Activated CD8-positive, alpha-beta memory T cell treated with anti-CD3 and anti-CD28 coated beads for 1 hour (primary cell): ENCODE measurements at regions not wholly inside any gene's neighbourhood (a gene's known extent, or its start where the extent isn't known, plus 50 kb on each side); places are given as distances from the start of the nearest gene placed in this dataset.
"Not testable (repeated sequence)": the region's sequence is repeated elsewhere in the genome, so short reads cannot be mapped to it uniquely, and the experiment has no call there.

Source experiments
- DNase-seq, 2 donors: peaks; one replicate each; pipeline ENCODE4 v3.0.0-alpha.2; 2020; ENCODE audit warnings: low read depth in 1 of 2; ENCODE audit errors: extremely low read depth in 1 of 2

DNA sequence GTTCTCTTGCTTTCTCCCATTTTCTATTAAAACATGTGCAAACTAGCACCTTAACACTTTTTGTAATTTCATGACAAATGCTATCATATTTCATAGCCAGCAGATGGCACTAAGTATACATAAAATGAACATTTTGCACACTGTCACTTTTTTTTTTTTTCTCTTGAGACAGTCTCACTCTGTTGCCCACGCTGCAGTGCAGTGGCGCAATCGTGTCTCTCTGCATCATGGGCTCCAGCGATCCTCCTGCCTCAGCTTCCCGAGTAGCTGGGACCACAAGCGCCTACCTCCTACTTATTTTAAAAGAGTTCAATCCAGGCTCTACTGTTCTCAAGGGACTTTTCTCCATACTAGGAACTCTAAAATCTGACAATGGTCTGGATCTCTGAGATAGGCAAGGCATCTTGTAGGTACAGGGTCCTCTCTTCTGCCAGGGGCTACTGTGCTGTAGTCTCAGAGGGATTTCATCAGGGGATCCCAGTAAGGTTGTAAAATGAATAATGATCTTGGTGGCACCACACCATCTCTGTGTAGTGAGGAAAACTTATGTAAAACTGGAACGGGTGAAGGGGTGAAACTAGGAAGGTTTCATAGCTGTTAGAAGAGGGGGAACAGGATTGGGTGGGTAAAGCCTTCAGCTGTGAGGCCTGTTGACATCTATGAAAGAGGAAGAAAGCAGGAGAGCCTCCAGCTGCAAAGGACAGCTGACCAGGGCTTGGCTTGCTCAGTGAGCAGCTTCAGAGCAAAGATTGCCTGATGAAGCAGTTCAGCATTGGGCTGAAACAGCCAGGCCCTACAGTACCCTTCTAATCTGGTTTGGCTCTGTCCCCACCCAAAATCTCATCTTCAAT lies 196.9 kb downstream of the AVL9 start:
- not testable (repeated sequence) for DNase-seq

DNA sequence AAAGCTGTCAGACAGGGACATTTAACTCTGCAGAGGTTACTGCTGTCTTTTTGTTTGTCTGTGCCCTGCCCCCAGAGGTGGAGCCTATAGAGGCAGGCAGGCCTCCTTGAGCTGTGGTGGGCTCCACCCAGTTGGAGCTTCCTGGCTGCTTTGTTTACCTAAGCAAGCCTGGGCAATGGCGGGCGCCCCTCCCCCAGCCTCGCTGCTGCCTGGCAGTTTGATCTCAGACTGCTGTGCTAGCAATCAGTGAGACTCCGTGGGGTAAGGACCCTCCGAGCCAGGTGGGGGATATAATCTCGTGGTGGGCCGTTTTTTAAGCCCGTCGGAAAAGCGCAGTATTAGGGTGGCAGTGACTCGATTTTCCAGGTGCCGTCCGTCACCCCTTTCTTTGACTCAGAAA lies 192.8 kb downstream of the AVL9 start:
- DNase-seq = not testable (repeated sequence)

DNA sequence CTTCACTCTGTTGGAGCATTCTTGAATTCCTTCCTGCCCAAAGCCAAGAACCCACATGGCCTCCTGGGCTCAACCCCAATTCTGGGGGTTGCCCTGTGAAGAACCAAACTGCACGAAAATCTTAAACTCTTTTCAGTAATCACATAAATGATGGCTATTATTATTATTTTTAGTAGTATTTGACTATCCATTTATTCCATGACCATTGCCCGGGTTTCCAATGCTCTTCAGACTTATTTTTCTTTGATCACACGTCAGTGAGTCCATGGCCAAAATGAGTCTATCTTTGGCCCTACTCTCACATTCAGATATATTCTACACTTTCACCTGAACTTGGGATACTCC lies 185.9 kb downstream of the AVL9 start:
- no peak for DNase-seq

DNA sequence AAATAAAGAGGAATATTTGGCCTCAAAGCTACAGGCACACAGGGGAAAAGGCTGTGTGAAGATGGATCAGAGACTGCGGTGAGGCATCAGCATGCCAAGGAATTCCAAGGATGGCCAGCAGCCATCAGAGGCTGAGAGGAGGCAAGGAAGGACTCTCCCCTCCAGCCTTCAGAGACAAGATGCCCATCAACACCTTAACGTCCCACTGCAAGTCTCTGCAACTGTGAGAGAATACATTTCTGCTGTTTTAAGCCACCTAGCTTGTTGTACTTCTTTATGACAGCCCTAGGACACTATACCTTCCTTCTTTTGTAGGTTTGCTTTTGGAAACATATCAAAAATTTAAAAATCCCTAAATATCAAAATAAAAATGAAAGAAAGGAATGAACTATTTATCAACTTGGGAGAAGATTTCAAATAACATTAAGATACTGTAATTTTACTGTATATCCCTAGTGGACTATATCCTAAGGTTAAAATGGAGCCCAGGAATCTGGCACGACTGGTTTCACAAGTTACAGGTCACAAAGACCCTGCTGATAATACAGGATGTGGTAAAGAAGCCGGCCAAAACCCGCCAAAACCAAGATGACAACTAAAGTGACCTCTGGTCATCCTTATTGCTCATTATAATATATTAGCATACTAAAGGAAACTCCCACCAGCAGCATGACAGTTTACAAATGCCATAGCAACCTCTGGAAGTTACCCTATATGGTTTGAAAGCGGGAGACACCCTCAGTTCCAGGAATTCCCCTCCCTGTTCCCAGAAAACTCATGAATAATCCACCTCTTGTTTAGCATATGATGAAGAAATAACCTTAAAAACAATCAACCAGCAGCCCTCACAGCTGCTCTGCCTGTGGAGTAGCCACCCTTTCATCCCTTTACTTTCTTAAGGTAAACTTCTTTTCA lies 185.2 kb downstream of the AVL9 start:
- DNase-seq = no peak

DNA sequence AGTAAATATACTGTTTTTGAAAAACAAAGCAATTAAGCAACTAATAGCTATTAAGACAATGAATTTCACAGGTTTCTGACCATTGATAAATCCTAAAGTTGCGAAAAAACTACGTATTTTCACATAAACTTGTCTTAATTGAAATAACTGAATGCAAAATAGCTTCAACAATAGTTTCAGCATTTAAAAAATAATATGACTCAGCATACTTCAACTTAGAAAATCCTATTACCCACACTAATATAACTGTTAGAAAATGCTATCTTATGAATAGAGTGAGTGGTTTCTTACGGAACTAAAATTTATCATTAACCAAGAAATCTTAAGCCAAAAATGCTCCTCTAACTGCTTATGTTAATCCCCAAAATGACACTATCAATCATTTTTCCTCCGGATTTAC lies 183.9 kb downstream of the AVL9 start:
- no peak for DNase-seq

DNA sequence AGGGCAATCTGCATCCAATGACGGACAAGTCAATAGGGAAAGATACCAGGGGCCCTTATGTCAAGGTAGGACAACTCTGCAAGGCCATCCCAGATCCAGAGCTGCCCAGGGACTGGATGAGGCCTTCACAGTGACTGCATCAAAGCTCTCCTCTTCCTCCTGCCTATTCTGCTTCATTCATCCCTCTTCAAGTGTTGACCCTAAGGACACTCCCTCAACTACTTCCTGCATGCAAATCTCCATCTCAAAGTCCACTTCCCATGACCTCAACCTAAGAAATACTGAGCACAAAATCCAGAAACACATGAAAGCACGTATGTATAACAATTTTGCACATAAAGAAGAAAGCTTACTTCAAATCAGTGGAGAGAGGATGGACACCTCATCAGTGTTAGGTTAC lies 182.3 kb downstream of the AVL9 start:
- DNase-seq = no peak

DNA sequence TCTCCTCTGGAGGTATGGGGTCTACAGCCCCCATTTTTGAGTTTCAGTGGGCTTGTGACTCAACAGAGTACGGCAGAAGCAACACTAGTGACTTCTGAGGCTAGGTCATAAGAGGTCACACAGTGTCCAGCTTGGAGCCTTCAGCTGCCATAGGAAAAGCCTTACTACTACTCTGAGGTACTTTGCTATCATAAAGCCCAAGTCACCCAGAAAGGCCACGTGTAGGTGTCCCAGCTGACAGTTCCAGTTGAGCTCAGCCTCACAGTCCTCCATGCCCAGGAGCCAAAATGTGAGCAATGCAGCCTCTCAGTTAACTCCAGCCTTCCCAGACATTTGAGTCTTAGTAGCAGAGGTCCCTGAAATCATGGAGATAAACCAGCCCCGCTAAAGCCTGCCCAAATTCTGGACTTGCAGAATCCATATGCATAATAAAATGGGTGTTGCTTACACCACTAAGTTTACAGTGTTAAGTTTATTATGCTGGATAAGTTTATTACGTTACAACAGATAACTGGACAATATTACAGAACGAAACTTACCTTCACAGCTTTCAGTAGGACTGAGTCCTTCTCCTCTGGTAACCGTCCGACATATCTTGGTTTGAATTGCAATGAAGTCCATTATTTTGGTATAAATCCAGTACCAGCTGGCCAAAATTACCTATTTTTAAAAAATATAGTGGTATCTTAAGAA lies 181.1 kb downstream of the AVL9 start:
- no peak for DNase-seq

DNA sequence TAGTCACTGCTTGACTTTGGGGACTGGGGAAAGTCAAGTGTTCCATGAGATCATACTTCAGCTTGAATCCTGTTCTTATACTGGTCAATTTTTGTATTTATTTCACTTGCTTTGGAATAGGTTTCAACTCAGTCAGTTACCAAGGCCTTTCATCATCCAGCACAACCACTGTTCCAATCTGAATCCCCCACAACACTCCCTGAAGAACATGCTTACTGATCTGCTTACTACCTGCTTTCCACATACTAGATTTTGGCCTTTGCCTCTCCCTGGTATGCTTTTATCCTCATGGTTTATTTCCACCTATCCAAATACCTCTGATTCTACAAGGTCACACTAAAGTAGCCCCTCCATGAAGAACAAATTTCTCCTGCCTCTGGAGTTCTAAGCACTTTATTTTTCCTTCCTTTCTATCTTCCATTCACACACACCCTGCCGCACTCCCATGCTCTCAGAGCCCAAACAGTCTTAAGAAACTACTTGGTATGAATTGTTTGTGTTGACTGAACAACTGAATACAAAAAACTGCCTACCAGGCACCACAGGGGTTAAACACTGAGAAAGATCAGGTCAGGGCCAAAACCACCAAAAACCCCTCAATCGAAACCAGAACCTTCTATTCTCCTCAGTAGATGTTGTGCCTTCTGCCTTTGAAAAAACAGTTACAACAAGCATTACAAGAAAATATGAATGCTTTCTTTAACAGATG lies 178.1 kb downstream of the AVL9 start:
- no peak for DNase-seq

DNA sequence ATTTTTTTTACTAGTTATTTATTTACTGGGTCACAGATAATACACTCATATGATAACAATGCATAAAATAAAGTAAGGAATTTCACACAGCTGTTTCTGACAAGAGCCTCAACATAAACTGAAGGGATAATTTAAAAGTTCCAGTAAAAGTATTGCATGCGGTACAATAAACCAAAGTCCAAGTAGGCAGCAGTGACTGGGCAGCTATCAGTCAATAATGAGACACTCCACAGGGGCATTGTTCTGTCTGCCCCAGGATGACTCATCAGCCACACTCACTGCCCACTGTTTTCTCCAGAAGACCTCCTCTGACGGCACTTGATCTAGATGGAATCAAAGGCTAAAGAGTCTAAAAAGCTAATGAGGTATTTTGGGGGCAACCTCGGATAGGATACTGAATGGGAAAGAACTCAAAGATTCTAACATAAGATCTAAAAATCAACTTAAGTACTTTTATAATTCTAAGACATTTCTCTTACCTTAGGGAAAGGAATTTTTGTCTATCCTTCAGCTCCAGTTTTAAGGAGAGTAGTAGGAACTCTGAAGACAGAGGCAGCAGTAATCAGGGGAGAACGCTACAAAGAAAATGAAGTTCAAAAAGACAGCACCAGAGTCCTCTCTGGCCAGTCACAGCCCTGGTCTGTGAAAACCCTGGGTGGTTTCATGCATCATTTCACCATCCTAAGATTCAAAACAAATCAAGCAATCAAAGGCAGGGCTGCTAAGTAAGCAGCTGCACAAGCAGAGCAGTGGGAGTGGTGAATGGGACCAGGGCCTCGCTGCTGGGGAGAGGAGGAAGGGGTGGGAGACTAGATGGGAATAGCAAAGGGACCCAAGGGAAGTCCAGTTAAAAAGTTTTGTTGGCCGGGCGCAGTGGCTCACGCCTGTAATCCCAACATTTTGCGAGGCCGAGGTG lies 175.1 kb downstream of the AVL9 start:
- no peak for DNase-seq

DNA sequence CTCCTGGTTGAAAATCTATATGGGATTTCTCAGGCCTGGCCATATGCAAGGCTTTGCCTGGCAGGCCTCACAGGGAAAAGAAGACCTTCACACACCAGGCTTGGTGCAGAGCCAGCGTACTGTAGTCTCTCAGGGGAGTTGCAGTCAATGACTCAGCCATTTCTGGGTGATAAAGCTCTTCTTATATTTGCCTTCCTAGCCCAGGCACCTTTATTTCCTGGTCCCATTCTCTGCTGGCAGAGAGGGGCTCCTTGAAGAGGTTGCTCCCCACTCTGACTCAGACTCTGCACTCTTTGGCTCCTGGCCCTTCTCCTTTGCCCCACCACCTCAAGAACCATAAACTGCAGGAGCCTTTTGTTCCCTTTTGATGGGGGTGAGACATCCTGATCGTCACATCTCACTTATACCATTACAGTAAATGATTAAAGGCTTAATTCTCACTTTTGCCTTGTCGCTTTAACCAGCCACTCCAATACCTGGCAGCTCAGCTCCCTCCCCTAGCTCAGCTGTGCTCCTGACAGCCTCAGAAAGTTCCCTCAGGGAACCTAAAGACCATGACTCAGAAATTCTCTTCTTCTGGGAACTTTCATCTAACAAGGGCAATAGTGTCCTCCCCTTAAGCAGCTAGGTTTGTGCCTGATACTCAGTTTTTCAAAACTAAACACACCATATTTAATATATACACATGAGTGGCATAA lies 174.0 kb downstream of the AVL9 start:
- DNase-seq = not testable (repeated sequence)

DNA sequence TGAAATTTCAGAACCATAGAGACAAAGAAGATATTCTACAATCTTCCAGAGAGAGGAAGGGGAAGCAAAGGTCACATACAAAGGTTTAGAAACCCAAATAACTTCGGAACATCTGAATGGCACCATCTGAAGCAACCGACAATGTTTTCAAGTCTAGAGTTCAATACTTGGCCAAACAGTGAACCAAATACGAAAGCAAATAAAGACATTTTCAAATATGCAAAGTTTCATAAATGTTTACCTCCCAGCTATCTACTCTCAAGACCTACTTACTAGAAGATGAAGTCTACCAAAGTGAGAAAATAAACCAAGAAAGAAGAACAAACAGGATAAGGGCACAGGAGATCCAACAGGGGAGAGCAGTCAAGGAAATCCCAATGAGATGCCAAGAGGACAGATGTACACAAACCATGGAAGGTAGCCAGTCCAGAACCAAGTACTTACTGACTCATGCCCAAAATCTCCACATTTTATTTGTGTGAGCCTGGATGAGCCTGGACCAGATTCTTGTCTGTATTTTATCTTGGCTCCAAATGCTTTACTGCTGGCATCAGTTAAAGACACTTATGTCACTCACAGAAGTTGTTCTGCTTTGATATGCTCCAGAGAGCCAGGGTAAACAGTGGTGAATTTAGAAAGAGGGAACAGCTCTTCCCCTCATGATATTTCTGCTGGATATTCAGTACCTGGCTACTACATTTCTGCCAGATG lies 173.3 kb downstream of the AVL9 start:
- not testable (repeated sequence) for DNase-seq

DNA sequence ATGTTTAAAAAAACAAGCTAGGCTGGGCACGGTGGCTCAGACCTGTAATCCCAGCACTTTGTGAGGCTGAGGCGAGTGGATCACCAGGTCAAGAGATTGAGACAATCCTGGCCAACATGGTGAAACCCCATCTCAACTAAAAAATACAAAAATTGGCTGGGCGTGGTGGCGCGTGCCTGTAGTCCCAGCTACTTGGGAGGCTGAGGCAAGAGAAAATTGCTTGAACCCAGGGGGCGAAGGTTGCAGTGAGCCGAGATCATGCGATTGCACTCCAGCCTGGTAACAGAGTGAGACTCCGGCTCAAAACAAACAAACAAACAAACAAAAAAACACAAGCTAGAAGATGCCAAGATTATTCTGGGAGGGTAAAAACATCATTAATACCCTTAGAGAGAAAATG lies 172.3 kb downstream of the AVL9 start:
- not testable (repeated sequence) for DNase-seq

DNA sequence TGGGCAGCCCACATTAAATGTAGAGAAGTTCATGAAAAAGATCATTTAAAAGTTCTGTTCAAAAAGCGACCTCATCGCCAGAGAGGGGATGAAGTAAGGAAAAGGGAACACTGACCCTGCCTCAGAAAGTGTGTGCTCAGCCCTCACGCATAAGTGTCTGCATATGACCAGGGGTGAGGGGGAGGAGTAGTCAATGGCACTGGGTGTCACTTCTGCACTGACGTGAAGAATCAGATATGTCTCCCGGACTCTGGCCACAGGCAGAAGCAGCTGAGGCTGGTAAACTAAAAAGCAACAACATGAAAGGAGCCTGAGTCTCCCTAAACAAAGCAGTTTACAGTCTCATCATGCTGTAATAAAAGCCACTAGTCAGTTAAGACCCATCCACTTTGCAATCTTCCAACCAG lies 168.5 kb downstream of the AVL9 start:
- not testable (repeated sequence) for DNase-seq

DNA sequence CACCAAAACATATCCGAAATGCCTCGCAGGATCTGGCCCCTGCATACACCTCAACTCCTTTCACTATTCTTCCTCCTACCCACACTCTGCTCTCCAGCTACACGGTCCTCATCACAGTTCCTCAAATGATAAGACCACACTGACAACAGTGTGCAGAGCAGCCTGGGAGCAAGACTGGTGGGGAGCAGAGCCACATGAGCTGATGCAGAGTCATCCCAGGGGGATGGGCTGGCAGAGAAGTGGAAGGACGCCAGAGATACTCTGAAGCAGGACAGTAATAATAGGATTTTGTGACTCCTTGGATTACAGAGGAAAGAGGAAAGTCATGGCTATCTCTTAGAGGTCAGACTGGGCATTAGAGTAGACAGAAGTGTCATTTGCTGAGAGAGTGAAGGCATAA lies 167.2 kb downstream of the AVL9 start:
- not testable (repeated sequence) for DNase-seq

DNA sequence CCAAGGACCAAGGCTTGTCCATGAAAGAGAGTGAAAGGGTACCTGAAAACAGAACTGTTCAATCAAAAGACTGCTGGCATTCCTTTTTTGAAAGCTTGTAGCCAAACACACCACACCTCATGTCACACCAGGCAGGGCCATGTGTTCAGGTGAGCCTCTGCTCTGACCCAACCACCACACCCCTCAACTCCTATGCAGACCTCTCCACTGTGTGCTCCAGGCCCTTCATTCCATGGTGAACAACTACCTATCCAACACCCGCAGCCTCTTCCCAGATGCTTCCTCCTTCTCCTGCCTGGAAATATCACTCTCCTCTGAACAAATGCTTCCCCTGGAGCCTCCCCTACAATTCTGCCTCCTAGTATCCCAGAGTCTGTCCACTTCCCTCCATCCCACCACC lies 166.6 kb downstream of the AVL9 start:
- no peak for DNase-seq

DNA sequence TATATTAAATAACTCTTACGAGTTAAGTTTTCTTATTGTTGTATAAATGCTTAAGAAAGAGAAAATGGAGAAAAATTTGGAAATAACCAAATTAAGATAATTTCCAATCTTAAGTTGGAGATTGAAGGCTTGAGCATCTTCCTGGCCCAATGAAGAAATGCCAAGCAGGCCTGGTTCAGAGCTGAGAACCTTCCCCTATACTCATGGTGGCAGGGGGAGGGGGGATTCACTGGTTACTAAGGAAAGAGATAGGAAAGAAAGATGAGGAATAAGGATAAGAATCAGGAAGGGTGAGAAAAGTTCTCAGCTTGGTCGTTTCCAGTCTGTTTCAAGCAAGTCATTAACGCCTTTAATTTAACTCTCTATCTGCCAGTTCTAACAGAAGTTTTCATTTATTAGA lies 166.2 kb downstream of the AVL9 start:
- no peak for DNase-seq

DNA sequence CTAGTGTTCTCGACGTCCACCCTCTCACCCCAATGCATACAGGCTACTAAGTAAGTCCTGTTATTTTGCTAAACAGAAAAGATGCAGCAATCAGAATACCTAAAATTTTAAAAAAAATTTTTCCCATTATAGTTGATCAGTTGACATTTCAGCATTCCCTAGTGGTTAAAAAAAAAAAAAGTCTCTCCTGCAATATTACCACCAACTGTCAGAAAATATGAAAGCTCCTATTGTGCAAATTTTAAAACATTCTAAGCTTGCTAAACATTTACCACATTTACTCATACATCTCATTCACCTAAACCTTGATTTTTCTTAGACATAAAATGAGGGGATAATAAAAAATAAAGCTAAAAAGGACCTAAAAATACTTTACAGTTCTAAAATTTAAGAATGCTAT lies 165.6 kb downstream of the AVL9 start:
- no peak for DNase-seq

DNA sequence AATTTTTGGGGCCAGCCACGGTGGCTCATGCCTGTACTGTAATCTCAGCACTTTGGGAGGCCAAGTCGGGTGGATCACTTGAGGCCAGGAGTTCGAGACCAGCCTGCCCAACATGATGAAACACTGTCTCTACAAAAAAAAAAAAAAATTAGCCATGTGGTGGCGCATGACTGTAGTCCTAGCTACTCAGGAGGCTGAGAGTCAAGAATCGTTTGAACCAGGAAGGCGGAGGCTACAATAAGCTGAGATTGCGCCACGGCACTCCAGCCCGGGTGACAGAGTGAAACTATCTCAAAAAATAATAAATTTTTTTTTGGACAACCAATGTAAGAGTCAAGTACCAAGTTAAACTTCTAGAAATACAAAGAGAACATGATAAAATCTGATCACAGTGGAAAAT lies 164.6 kb downstream of the AVL9 start:
- DNase-seq = no peak

DNA sequence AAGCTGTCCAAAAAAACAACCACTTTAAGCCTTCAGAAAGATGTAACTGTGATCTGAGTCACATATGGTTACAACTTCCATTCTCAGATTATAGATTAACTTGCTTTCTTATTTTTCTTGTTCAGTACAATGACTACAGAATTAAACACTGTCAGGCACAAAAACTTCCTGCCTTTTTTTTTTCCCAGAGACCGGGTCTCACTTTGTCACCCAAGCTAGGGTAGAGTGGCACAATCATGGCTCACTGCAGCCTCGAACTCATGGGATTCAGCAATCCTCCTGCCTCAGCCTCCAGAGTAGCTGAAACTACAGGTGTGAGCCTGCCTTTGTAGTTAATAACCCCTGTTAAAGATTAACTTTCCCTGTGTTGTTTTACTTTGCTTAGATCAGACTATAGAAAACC lies 163.2 kb downstream of the AVL9 start:
- DNase-seq = no peak
